Tibial nerve (tissue), 4 donors: ENCODE measurements at regions not wholly inside any gene's neighbourhood (a gene's known extent, or its start where the extent isn't known, plus 50 kb on each side); places are given as distances from the start of the nearest gene placed in this dataset.

Experiments used
- CTCF ChIP-seq, 5 experiments: fragments of 200-600 bp in 3 of 5; fragments of 450-650 bp in 2 of 5; sonication (generic) in 3 of 5; IDR thresholded peaks; one replicate each; pipeline ENCODE4 v1.5.1; 2016 to 2019; ENCODE audit warnings: antibody characterized with exemption in 5 of 5, mild to moderate bottlenecking in 3 of 5, moderate library complexity in 2 of 5
- EP300 ChIP-seq, 2 donors: sonication (generic); formaldehyde crosslinking; IDR thresholded peaks; one replicate each; pipeline ENCODE4 v1.6.1; 2017; ENCODE audit warnings: antibody characterized with exemption in 2 of 2, mild to moderate bottlenecking in 1 of 2
- POLR2A ChIP-seq, 2 donors: fragments of 450-650 bp; IDR thresholded peaks; one replicate each; pipeline ENCODE4 v1.6.1; 2017; ENCODE audit warnings: antibody characterized with exemption in 2 of 2, mild to moderate bottlenecking in 2 of 2, moderate library complexity in 2 of 2

- TF ChIP-seq CTCF (IDR thresholded peaks at IDR 0.05) (no peak), EP300 (IDR thresholded peaks at IDR 0.05) (no peak), POLR2A (IDR thresholded peaks at IDR 0.05) (no peak)
These were observed 89.7 kb upstream of the DTNA start for GRCh38 chr18:34620258-34620861.
